DMS53 (cell line): ENCODE measurements at regions not wholly inside any gene's neighbourhood (a gene's known extent, or its start where the extent isn't known, plus 50 kb on each side); places are given as distances from the start of the nearest gene placed in this dataset.
"Not testable (repeated sequence)": the region's sequence is repeated elsewhere in the genome, so short reads cannot be mapped to it uniquely, and the experiment has no call there.

Source experiments
- DNase-seq: peaks from one replicate; lab custom pipeline; 2025; lab: John Stamatoyannopoulos, UW

- DNase-seq = no peak
Measured at GRCh38 chr6:72457738-72458137, 164.1 kb upstream of the KCNQ5 start.

GRCh38 chr6:72458521-72458920 is 163.3 kb upstream of the KCNQ5 start:
- no peak for DNase-seq

GRCh38 chr6:72461144-72461543 is 160.7 kb upstream of the KCNQ5 start:
- no peak for DNase-seq

GRCh38 chr6:72464246-72464645 is 157.6 kb upstream of the KCNQ5 start:
- no peak for DNase-seq

- DNase-seq = peak; percentile 60
Measured at GRCh38 chr6:72464791-72465691, 156.8 kb upstream of the KCNQ5 start.

- DNase-seq = no peak
Measured at GRCh38 chr6:72466471-72466870, 155.4 kb upstream of the KCNQ5 start.

- peak; percentile 15 for DNase-seq
Measured at GRCh38 chr6:72466971-72467566, 154.8 kb upstream of the KCNQ5 start.

GRCh38 chr6:72469406-72469983 is 152.4 kb upstream of the KCNQ5 start:
- not testable (repeated sequence) for DNase-seq

- DNase-seq = no peak
Measured at GRCh38 chr6:72476051-72476450, 145.8 kb upstream of the KCNQ5 start.

GRCh38 chr6:72476646-72477045 is 145.2 kb upstream of the KCNQ5 start:
- DNase-seq = no peak

- DNase-seq = no peak
Measured at GRCh38 chr6:72495441-72495840, 126.4 kb upstream of the KCNQ5 start.

- no peak for DNase-seq
Measured at GRCh38 chr6:72497186-72497585, 124.7 kb upstream of the KCNQ5 start.

- DNase-seq = no peak
Measured at GRCh38 chr6:72500669-72501068, 121.2 kb upstream of the KCNQ5 start.

GRCh38 chr6:72504406-72504805 is 117.5 kb upstream of the KCNQ5 start:
- DNase-seq = no peak

GRCh38 chr6:72505446-72505845 is 116.4 kb upstream of the KCNQ5 start:
- no peak for DNase-seq

GRCh38 chr6:72519871-72520270 is 102.0 kb upstream of the KCNQ5 start:
- no peak for DNase-seq

- no peak for DNase-seq
Measured at GRCh38 chr6:72521684-72522083, 100.2 kb upstream of the KCNQ5 start.

- DNase-seq = peak; percentile 78
Measured at GRCh38 chr6:72522735-72523141, 99.1 kb upstream of the KCNQ5 start.

- DNase-seq = peak; percentile 16
Measured at GRCh38 chr6:72524011-72524645, 97.7 kb upstream of the KCNQ5 start.

- DNase-seq = no peak
Measured at GRCh38 chr6:72525821-72526510, 95.9 kb upstream of the KCNQ5 start.

- DNase-seq = no peak
Measured at GRCh38 chr6:72530152-72530551, 91.7 kb upstream of the KCNQ5 start.

GRCh38 chr6:72530750-72531149 is 91.1 kb upstream of the KCNQ5 start:
- no peak for DNase-seq
